Keratinocyte (primary cell): ENCODE measurements at regions not wholly inside any gene's neighbourhood (a gene's known extent, or its start where the extent isn't known, plus 50 kb on each side); places are given as distances from the start of the nearest gene placed in this dataset.

Source experiments
- DNase-seq: peaks from one replicate; pipeline ENCODE4 v3.0.0-alpha.2; 2011; ENCODE audit warnings: low read depth, missing footprints, low spot score
- FAIRE-seq: peaks from 2 replicates; lab custom pipeline; 2011; peaks lifted over from hg19 to GRCh38; lab: Jason Lieb, UNC
- H2AFZ ChIP-seq: 2 replicates; pipeline ENCODE4 v1.6.0; 2012; ENCODE audit warnings: low read length, control low read depth, inconsistent platforms; ENCODE audit not compliant: control insufficient read depth
- H3K27ac ChIP-seq: 2 replicates; pipeline ENCODE4 v1.5.1; 2011; ENCODE audit warnings: low read length; ENCODE audit not compliant: control insufficient read depth, insufficient read depth
- H3K27me3 ChIP-seq: 3 replicates; pipeline ENCODE4 v1.6.0; 2011; ENCODE audit warnings: low read length; ENCODE audit not compliant: control insufficient read depth, insufficient read depth; ENCODE audit errors: extremely low read depth
- H3K36me3 ChIP-seq, 2 experiments: 2 replicates in 1 of 2; 3 replicates in 1 of 2; pipeline ENCODE4 v1.5.1; 2011; ENCODE audit warnings: low read length in 2 of 2, mild to moderate bottlenecking in 1 of 2; ENCODE audit not compliant: control insufficient read depth in 2 of 2, insufficient read depth in 2 of 2; ENCODE audit errors: extremely low read depth in 1 of 2
- H3K4me1 ChIP-seq: 3 replicates; pipeline ENCODE4 v1.5.1; 2011; ENCODE audit warnings: low read length; ENCODE audit not compliant: control insufficient read depth, insufficient read depth; ENCODE audit errors: extremely low read depth
- H3K4me2 ChIP-seq: 3 replicates; pipeline ENCODE4 v1.6.0; 2011; ENCODE audit warnings: low read depth, low read length; ENCODE audit not compliant: control insufficient read depth, insufficient read depth; ENCODE audit errors: extremely low read depth
- H3K4me3 ChIP-seq, 3 experiments: fragments of 200-600 bp in 1 of 3; sonication (generic) in 1 of 3; 2 replicates in 2 of 3; 3 replicates in 1 of 3; pipeline ENCODE4 v1.5.1; 2011 to 2016; ENCODE audit warnings: low read length in 3 of 3, mild to moderate bottlenecking in 3 of 3, control low read depth in 2 of 3, inconsistent platforms in 1 of 3, low read depth in 1 of 3, mixed read lengths in 1 of 3, mixed run types in 1 of 3, moderate library complexity in 1 of 3; ENCODE audit not compliant: control insufficient read depth in 2 of 3, insufficient read depth in 2 of 3; ENCODE audit errors: extremely low read depth in 1 of 3
- H3K79me2 ChIP-seq: 2 replicates; pipeline ENCODE4 v1.6.0; 2012; ENCODE audit warnings: low read length; ENCODE audit not compliant: control insufficient read depth, insufficient read depth
- H3K9ac ChIP-seq: 3 replicates; pipeline ENCODE4 v1.6.0; 2011; ENCODE audit warnings: low read length; ENCODE audit not compliant: control insufficient read depth, insufficient read depth; ENCODE audit errors: extremely low read depth
- H3K9me1 ChIP-seq: 3 replicates; pipeline ENCODE4 v1.6.0; 2011; ENCODE audit warnings: low read length; ENCODE audit not compliant: control insufficient read depth, insufficient read depth; ENCODE audit errors: extremely low read depth
- H3K9me3 ChIP-seq: 2 replicates; pipeline ENCODE4 v1.5.1; 2012; ENCODE audit warnings: low read depth, low read length; ENCODE audit not compliant: control insufficient read depth
- H4K20me1 ChIP-seq: 3 replicates; pipeline ENCODE4 v1.6.0; 2011; ENCODE audit warnings: low read length; ENCODE audit not compliant: control insufficient read depth, insufficient read depth; ENCODE audit errors: extremely low read depth
- EZH2 ChIP-seq: IDR thresholded peaks from one replicate; pipeline ENCODE4 v1.6.1; 2012; ENCODE audit warnings: inconsistent platforms, mild to moderate bottlenecking, low read length, moderate library complexity
- dilution Hi-C: fragments of 300-500 bp; cut with MboI; formaldehyde crosslinking; loops from one replicate; pipeline ENCODE4 v1.7.0; 2020; ENCODE audit warnings: low sequenced_read_pairs; ENCODE audit not compliant: extremely low pct_ligation_motif_present
- TF ChIP-seq, protein P1 (sequence below), 3 experiments: IDR thresholded peaks in 1 of 3; conservative IDR thresholded peaks in 1 of 3; optimal IDR thresholded peaks in 1 of 3; 2 replicates in 2 of 3; 3 replicates in 1 of 3; pipeline versions ENCODE3 to v1.5.1; 2011; ENCODE audit warnings: low read length in 3 of 3, mild to moderate bottlenecking in 3 of 3, moderate library complexity in 2 of 3, control low read depth in 1 of 3, inconsistent platforms in 1 of 3; ENCODE audit not compliant: insufficient read depth in 2 of 3; ENCODE audit errors: extremely low read depth in 1 of 3

GRCh38 chr4:15286041-15286440, 141.8 kb upstream of the C1QTNF7 start:
- no peaks in the 10 kb centered on the region for H3K9me3 ChIP-seq
- no peaks in the 10 kb centered on the region for H3K36me3 ChIP-seq
- no peaks in the 10 kb centered on the region for H4K20me1 ChIP-seq
- no peak overlapping the region for H3K9ac ChIP-seq
- H3K79me2 ChIP-seq = no peaks in the 10 kb centered on the region
- H3K4me3 ChIP-seq = no peak overlapping the region
- no peaks in the 10 kb centered on the region for H3K4me1 ChIP-seq
- dilution Hi-C loops = no loop called here
- H3K27ac ChIP-seq = no peak overlapping the region
- FAIRE-seq (no peak), DNase-seq (no peak)
- no peaks in the 10 kb centered on the region for H3K27me3 ChIP-seq
- no peak overlapping the region for H2AFZ ChIP-seq
- H3K9me1 ChIP-seq = no peaks in the 10 kb centered on the region
- TF ChIP-seq, protein P1, sequence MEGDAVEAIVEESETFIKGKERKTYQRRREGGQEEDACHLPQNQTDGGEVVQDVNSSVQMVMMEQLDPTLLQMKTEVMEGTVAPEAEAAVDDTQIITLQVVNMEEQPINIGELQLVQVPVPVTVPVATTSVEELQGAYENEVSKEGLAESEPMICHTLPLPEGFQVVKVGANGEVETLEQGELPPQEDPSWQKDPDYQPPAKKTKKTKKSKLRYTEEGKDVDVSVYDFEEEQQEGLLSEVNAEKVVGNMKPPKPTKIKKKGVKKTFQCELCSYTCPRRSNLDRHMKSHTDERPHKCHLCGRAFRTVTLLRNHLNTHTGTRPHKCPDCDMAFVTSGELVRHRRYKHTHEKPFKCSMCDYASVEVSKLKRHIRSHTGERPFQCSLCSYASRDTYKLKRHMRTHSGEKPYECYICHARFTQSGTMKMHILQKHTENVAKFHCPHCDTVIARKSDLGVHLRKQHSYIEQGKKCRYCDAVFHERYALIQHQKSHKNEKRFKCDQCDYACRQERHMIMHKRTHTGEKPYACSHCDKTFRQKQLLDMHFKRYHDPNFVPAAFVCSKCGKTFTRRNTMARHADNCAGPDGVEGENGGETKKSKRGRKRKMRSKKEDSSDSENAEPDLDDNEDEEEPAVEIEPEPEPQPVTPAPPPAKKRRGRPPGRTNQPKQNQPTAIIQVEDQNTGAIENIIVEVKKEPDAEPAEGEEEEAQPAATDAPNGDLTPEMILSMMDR (optimal IDR thresholded peaks at IDR 0.05 in 1 of 3, IDR thresholded peaks at IDR 0.05 in 1 of 3, conservative IDR thresholded peaks at IDR 0.05 in 1 of 3; ENCODE audit: extremely low read depth in 1 of 3, insufficient read depth in 2 of 3, low read length in 3 of 3) = no peak
- TF ChIP-seq EZH2 = no peak
- H3K4me2 ChIP-seq = no peak overlapping the region

DNA sequence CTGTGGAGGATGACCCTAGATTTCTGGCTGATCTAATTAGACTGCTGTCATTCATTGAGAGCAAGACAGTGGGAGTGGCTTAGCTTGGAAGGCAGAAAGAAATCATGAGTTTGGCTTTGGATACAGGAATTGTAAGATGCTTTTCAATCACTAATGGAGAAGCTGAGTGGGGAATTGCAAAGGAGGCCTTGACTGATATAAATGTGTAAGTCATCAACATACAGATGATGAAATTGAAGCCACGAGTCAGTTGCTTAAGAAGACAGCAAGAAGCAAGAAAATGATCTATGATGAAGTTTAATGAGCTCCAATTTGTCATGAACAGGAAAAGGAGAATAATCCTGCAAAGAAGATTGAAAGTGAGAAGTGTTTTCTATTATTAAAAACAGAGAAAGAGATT, 136.7 kb upstream of the C1QTNF7 start:
- Histone ChIP-seq H3K27ac (no peak overlapping the region), H3K9me3 (no peaks in the 10 kb centered on the region), H3K36me3 (no peaks in the 10 kb centered on the region), H3K79me2 (no peaks in the 10 kb centered on the region), H4K20me1 (no peaks in the 10 kb centered on the region), H3K4me1 (no peaks in the 10 kb centered on the region), H3K4me2 (no peak overlapping the region), H3K9me1 (no peaks in the 10 kb centered on the region), H3K4me3 (no peak overlapping the region), H3K27me3 (no peaks in the 10 kb centered on the region), H2AFZ (no peak overlapping the region), H3K9ac (no peak overlapping the region)
- dilution Hi-C loops = no loop called here
- DNase-seq = no peak
- FAIRE-seq = no peak
- no peak for TF ChIP-seq EZH2
- TF ChIP-seq, protein P1 (optimal IDR thresholded peaks at IDR 0.05 in 1 of 3, IDR thresholded peaks at IDR 0.05 in 1 of 3, conservative IDR thresholded peaks at IDR 0.05 in 1 of 3; ENCODE audit: extremely low read depth in 1 of 3, insufficient read depth in 2 of 3, low read length in 3 of 3) = no peak
